GM23338 (cell line): ENCODE measurements at regions not wholly inside any gene's neighbourhood (a gene's known extent, or its start where the extent isn't known, plus 50 kb on each side); places are given as distances from the start of the nearest gene placed in this dataset.

Experiments used
- ATAC-seq: fragments of 200-7000 bp; cut with Tn5 transposase; 3 replicates; pipeline ENCODE4 v1.9.1; 2020
- DNase-seq: peaks from one replicate; pipeline ENCODE4 v3.0.0-alpha.2; 2015; ENCODE audit warnings: low spot score
- H2AFZ ChIP-seq: fragments of 200-600 bp; sonication (generic); 2 replicates; pipeline ENCODE4 v1.8.0; 2016; ENCODE audit warnings: antibody characterized with exemption, mild to moderate bottlenecking, moderate library complexity
- H3F3A ChIP-seq: fragments of 200-600 bp; sonication (generic); replicated peaks from 2 replicates; pipeline ENCODE4 v1.8.0; 2017; ENCODE audit warnings: antibody characterized with exemption, mixed run types, low read depth
- H3K27ac ChIP-seq: fragments of 200-600 bp; sonication (generic); 2 replicates; pipeline ENCODE4 v1.6.1; 2016; ENCODE audit warnings: low read depth
- H3K27me3 ChIP-seq: fragments of 200-600 bp; sonication (generic); 2 replicates; pipeline ENCODE4 v1.8.0; 2016; ENCODE audit warnings: mild to moderate bottlenecking, mixed run types, moderate library complexity; ENCODE audit not compliant: insufficient read depth
- H3K36me3 ChIP-seq: fragments of 200-600 bp; sonication (generic); 2 replicates; pipeline ENCODE4 v1.8.0; 2016; ENCODE audit warnings: mild to moderate bottlenecking; ENCODE audit not compliant: insufficient read depth
- H3K4me1 ChIP-seq: fragments of 200-600 bp; sonication (generic); 2 replicates; pipeline ENCODE4 v1.8.0; 2016; ENCODE audit warnings: mild to moderate bottlenecking, moderate library complexity; ENCODE audit not compliant: insufficient read depth
- H3K4me2 ChIP-seq: fragments of 200-600 bp; sonication (generic); 2 replicates; pipeline ENCODE4 v1.7.1; 2017; ENCODE audit warnings: mixed run types
- H3K4me3 ChIP-seq: fragments of 200-600 bp; sonication (generic); 2 replicates; pipeline ENCODE4 v1.6.1; 2016; ENCODE audit warnings: mixed run types
- H3K79me2 ChIP-seq: fragments of 200-600 bp; sonication (generic); replicated peaks from 2 replicates; pipeline ENCODE4 v1.8.0; 2017; ENCODE audit warnings: mild to moderate bottlenecking; ENCODE audit not compliant: insufficient read depth
- H3K9me2 ChIP-seq: fragments of 200-600 bp; sonication (generic); 2 replicates; pipeline ENCODE4 v1.8.0; 2017; ENCODE audit not compliant: insufficient read depth
- H4K20me1 ChIP-seq: fragments of 200-600 bp; sonication (generic); replicated peaks from 2 replicates; pipeline ENCODE4 v1.8.0; 2017; ENCODE audit warnings: mild to moderate bottlenecking; ENCODE audit not compliant: insufficient read depth
- H3K27ac Mint-ChIP-seq: 2 replicates; pipeline ENCODE4 v1.8.0; 2020; ENCODE audit warnings: inconsistent platforms, mild to moderate bottlenecking, moderate library complexity, mixed read lengths
- H3K27me3 Mint-ChIP-seq: 3 replicates; pipeline ENCODE4 v1.8.0; 2022; ENCODE audit warnings: low read depth, mild to moderate bottlenecking, moderate library complexity, mixed read lengths, inconsistent platforms; ENCODE audit not compliant: insufficient read depth, poor library complexity
- H3K36me3 Mint-ChIP-seq: 3 replicates; pipeline ENCODE4 v1.8.0; 2021; ENCODE audit warnings: low read depth, mild to moderate bottlenecking, inconsistent platforms, moderate library complexity, mixed read lengths
- H3K4me1 Mint-ChIP-seq: 3 replicates; pipeline ENCODE4 v1.8.0; 2020; ENCODE audit warnings: mild to moderate bottlenecking, inconsistent platforms, mixed read lengths
- H3K4me3 Mint-ChIP-seq: 3 replicates; pipeline ENCODE4 v1.8.0; 2021; ENCODE audit warnings: moderate library complexity, mild to moderate bottlenecking, inconsistent platforms, mixed read lengths
- H3K9me3 Mint-ChIP-seq: 3 replicates; pipeline ENCODE4 v1.8.0; 2020; ENCODE audit warnings: moderate library complexity, mild to moderate bottlenecking, inconsistent platforms, mixed read lengths
- CREB1 ChIP-seq: fragments of 250-450 bp; sonication (Bioruptor Pico); IDR thresholded peaks from 2 replicates; pipeline ENCODE4 v1.5.0; 2020; ENCODE audit warnings: low read depth, mild to moderate bottlenecking, moderate library complexity
- ETS1 ChIP-seq: IDR thresholded peaks from 2 replicates; pipeline ENCODE4 v1.6.1; 2016; ENCODE audit warnings: antibody characterized with exemption
- EZH2 ChIP-seq: fragments of 200-600 bp; sonication (generic); IDR thresholded peaks from one replicate; pipeline ENCODE4 v1.8.0; 2017; ENCODE audit warnings: antibody characterized with exemption, mild to moderate bottlenecking, low read depth; ENCODE audit not compliant: unreplicated experiment
- EZH2phosphoT487 ChIP-seq: fragments of 200-600 bp; sonication (generic); IDR thresholded peaks from one replicate; pipeline ENCODE4 v1.8.1; 2018; ENCODE audit warnings: antibody characterized with exemption; ENCODE audit not compliant: unreplicated experiment
- JUNB ChIP-seq: IDR thresholded peaks from one replicate; pipeline ENCODE4 v1.6.1; 2016; ENCODE audit warnings: antibody characterized with exemption; ENCODE audit not compliant: unreplicated experiment
- NANOG ChIP-seq: IDR thresholded peaks from 2 replicates; pipeline ENCODE4 v1.6.1; 2016; ENCODE audit warnings: antibody characterized with exemption, borderline replicate concordance
- POLR2AphosphoS5 ChIP-seq: IDR thresholded peaks from 2 replicates; pipeline ENCODE4 v1.6.1; 2016; ENCODE audit warnings: antibody characterized with exemption, low read depth
- ZNF114 ChIP-seq: fragments of 250-450 bp; sonication (Bioruptor Pico); IDR thresholded peaks from 2 replicates; pipeline ENCODE4 v1.5.0; 2020; ENCODE audit warnings: mild to moderate bottlenecking, moderate library complexity
- ZNF331 ChIP-seq: fragments of 250-450 bp; sonication (Bioruptor Pico); IDR thresholded peaks from 2 replicates; pipeline ENCODE4 v1.5.0; 2020; ENCODE audit warnings: low read depth, mild to moderate bottlenecking, moderate library complexity
- ZNF462 ChIP-seq: fragments of 250-450 bp; sonication (Bioruptor Pico); IDR thresholded peaks from 2 replicates; pipeline ENCODE4 v1.5.0; 2020; ENCODE audit warnings: mild to moderate bottlenecking, moderate library complexity
- TF ChIP-seq, protein P1 (sequence below), 2 experiments: fragments of 200-600 bp in 1 of 2; sonication (generic) in 1 of 2; conservative IDR thresholded peaks; 2 replicates each; pipeline versions ENCODE4 v1.5.1 to v1.6.1; 2016 to 2017; ENCODE audit warnings: antibody characterized with exemption in 2 of 2, low read depth in 2 of 2, mild to moderate bottlenecking in 2 of 2, moderate library complexity in 1 of 2
- TF ChIP-seq, protein P2 (sequence below): IDR thresholded peaks from one replicate; pipeline ENCODE4 v1.6.1; 2018; ENCODE audit warnings: antibody characterized with exemption; ENCODE audit not compliant: unreplicated experiment

DNA sequence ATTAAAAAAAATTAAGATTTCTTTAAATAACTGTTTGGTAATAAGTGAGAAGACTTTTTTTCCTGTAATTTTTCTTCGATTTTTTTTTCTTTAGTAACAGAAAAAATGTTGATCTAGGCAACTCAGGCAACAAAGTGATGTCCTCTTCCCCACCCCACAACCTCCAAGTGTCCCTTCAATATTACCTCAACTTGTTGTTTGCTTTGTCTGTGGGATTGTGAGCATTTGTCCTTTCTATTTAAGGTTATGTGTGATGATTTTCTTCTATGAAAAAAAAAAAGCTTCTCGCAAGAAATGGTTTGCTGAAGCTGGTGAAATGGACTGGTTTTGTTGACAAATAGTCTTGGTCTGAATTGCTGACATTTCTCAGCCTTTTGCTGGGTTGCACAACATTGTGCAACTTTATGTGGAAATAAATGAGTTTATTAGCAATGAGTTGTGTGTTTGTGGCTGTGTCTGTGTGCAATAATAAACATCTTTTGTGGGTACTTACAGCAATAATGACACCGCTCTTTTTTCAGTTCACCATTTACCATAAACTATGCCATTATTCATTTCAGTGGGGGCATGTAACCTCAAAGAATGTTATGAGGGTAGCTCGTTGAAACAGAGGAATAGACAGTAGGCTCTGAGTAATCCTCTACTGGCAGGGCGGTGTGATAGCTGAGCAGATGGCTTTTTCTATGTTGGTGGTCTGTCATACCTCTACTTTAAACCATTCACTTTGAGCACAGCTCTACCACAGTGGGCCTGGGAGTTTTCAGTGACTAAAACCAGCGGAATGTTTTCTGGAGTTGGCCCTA, 218.4 kb downstream of the HLX start:
- no peak overlapping the region for H3K27ac Mint-ChIP-seq
- Histone ChIP-seq H3K79me2 (no peaks in the 10 kb centered on the region), H3K27ac (no peak overlapping the region), H3K4me2 (no peak overlapping the region), H2AFZ (no peak overlapping the region), H3K4me1 (no peaks in the 10 kb centered on the region), H3K27me3 (no peaks in the 10 kb centered on the region), H4K20me1 (no peaks in the 10 kb centered on the region), H3F3A (no peaks in the 10 kb centered on the region), H3K9me2 (no peaks in the 10 kb centered on the region), H3K36me3 (no peaks in the 10 kb centered on the region), H3K4me3 (no peak overlapping the region)
- H3K9me3 Mint-ChIP-seq, result no peaks in the 10 kb centered on the region
- H3K4me1 Mint-ChIP-seq, result peaks cover 7% of the 10 kb centered on the region; the same call in 2 of the 3 replicates
- ATAC-seq (no peak), DNase-seq (no peak)
- H3K36me3 Mint-ChIP-seq, result no peaks in the 10 kb centered on the region
- H3K4me3 Mint-ChIP-seq, result no peak overlapping the region
- no peak for TF ChIP-seq POLR2AphosphoS5
- no peak for TF ChIP-seq ZNF331 (CRISPR knock-in tag)
- no peak for TF ChIP-seq NANOG
- TF ChIP-seq, protein P1, sequence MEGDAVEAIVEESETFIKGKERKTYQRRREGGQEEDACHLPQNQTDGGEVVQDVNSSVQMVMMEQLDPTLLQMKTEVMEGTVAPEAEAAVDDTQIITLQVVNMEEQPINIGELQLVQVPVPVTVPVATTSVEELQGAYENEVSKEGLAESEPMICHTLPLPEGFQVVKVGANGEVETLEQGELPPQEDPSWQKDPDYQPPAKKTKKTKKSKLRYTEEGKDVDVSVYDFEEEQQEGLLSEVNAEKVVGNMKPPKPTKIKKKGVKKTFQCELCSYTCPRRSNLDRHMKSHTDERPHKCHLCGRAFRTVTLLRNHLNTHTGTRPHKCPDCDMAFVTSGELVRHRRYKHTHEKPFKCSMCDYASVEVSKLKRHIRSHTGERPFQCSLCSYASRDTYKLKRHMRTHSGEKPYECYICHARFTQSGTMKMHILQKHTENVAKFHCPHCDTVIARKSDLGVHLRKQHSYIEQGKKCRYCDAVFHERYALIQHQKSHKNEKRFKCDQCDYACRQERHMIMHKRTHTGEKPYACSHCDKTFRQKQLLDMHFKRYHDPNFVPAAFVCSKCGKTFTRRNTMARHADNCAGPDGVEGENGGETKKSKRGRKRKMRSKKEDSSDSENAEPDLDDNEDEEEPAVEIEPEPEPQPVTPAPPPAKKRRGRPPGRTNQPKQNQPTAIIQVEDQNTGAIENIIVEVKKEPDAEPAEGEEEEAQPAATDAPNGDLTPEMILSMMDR (conservative IDR thresholded peaks at IDR 0.05; ENCODE audit: low read depth in 2 of 2), result no peak
- TF ChIP-seq ETS1, result no peak
- TF ChIP-seq CREB1 (CRISPR knock-in tag), result no peak
- no peak for TF ChIP-seq EZH2
- TF ChIP-seq JUNB, result no peak
- TF ChIP-seq ZNF114, result no peak
- no peak for TF ChIP-seq ZNF462
- TF ChIP-seq, protein P2, sequence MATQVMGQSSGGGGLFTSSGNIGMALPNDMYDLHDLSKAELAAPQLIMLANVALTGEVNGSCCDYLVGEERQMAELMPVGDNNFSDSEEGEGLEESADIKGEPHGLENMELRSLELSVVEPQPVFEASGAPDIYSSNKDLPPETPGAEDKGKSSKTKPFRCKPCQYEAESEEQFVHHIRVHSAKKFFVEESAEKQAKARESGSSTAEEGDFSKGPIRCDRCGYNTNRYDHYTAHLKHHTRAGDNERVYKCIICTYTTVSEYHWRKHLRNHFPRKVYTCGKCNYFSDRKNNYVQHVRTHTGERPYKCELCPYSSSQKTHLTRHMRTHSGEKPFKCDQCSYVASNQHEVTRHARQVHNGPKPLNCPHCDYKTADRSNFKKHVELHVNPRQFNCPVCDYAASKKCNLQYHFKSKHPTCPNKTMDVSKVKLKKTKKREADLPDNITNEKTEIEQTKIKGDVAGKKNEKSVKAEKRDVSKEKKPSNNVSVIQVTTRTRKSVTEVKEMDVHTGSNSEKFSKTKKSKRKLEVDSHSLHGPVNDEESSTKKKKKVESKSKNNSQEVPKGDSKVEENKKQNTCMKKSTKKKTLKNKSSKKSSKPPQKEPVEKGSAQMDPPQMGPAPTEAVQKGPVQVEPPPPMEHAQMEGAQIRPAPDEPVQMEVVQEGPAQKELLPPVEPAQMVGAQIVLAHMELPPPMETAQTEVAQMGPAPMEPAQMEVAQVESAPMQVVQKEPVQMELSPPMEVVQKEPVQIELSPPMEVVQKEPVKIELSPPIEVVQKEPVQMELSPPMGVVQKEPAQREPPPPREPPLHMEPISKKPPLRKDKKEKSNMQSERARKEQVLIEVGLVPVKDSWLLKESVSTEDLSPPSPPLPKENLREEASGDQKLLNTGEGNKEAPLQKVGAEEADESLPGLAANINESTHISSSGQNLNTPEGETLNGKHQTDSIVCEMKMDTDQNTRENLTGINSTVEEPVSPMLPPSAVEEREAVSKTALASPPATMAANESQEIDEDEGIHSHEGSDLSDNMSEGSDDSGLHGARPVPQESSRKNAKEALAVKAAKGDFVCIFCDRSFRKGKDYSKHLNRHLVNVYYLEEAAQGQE, result no peak
- no peak for TF ChIP-seq EZH2phosphoT487
- H3K27me3 Mint-ChIP-seq, result no peaks in the 10 kb centered on the region
